K562 (cell line): ENCODE measurements at regions not wholly inside any gene's neighbourhood (a gene's known extent, or its start where the extent isn't known, plus 50 kb on each side); places are given as distances from the start of the nearest gene placed in this dataset.
A peak's percentile ranks its signal among the peaks of the same experiment; 100 is the strongest.

Source experiments
- ARID1B ChIP-seq: fragments of 450-650 bp; IDR thresholded peaks from 2 replicates; pipeline ENCODE4 v1.6.1; 2016; ENCODE audit warnings: antibody characterized with exemption, mild to moderate bottlenecking, inconsistent platforms
- CAMTA2 ChIP-seq: fragments of 250-450 bp; sonication (Bioruptor Pico); conservative IDR thresholded peaks from 2 replicates; pipeline ENCODE4 v1.5.1; 2022
- CBFA2T2 ChIP-seq: fragments of 450-650 bp; conservative IDR thresholded peaks from 2 replicates; pipeline ENCODE4 v1.6.1; 2017; ENCODE audit warnings: mild to moderate bottlenecking
- CBFA2T3 ChIP-seq: fragments of 450-650 bp; IDR thresholded peaks from 2 replicates; pipeline ENCODE4 v1.6.1; 2017
- CC2D1A ChIP-seq: fragments of 450-650 bp; IDR thresholded peaks from 2 replicates; pipeline ENCODE4 v1.6.1; 2017; ENCODE audit warnings: mild to moderate bottlenecking
- CEBPZ ChIP-seq: fragments of 150-350 bp; IDR thresholded peaks from 2 replicates; pipeline ENCODE4 v1.6.1; 2014; ENCODE audit warnings: low read depth, mild to moderate bottlenecking, low read length, borderline replicate concordance
- GTF2F1 ChIP-seq: IDR thresholded peaks from 2 replicates; pipeline ENCODE4 v1.6.1; 2011; ENCODE audit warnings: low read depth, low read length, improper control_type of control experiment
- HDAC1 ChIP-seq, 2 experiments: fragments of 450-650 bp; IDR thresholded peaks; 2 replicates each; pipeline ENCODE4 v1.6.1; 2016 to 2017; ENCODE audit warnings: inconsistent platforms in 1 of 2, mild to moderate bottlenecking in 1 of 2, moderate library complexity in 1 of 2
- HDAC6 ChIP-seq: IDR thresholded peaks from 2 replicates; pipeline ENCODE4 v1.6.1; 2012; ENCODE audit warnings: low read depth, mild to moderate bottlenecking, control low read depth, inconsistent platforms, low read length, moderate library complexity
- HES1 ChIP-seq: fragments of 450-650 bp; IDR thresholded peaks from 2 replicates; pipeline ENCODE4 v1.6.1; 2016; ENCODE audit warnings: low read depth, mild to moderate bottlenecking, moderate library complexity
- KDM1A ChIP-seq, 2 experiments: fragments of 450-650 bp; IDR thresholded peaks; 2 replicates each; pipeline ENCODE4 v1.6.1; 2016; ENCODE audit warnings: mild to moderate bottlenecking in 2 of 2
- MAZ ChIP-seq, 2 experiments: fragments of 450-650 bp in 1 of 2; sonication (generic) in 1 of 2; formaldehyde crosslinking; IDR thresholded peaks in 1 of 2; conservative IDR thresholded peaks in 1 of 2; 2 replicates each; pipeline versions ENCODE4 v1.4.0 to v1.5.0; 2020; ENCODE audit warnings: mild to moderate bottlenecking in 1 of 2, missing genetic modification reagents in 1 of 2
- MECOM ChIP-seq: fragments of 250-450 bp; sonication (Bioruptor Pico); IDR thresholded peaks from 2 replicates; pipeline ENCODE4 v1.8.0; 2022; ENCODE audit warnings: inconsistent platforms
- MYC ChIP-seq, 2 experiments: fragments of 250-450 bp in 1 of 2; sonication (Bioruptor Pico) in 1 of 2; IDR thresholded peaks; 2 replicates each; pipeline versions ENCODE4 v1.5.1 to v1.6.1; 2012 to 2021; ENCODE audit warnings: low read depth in 2 of 2, borderline replicate concordance in 1 of 2, improper control_type of control experiment in 1 of 2, low read length in 1 of 2, mild to moderate bottlenecking in 1 of 2, moderate library complexity in 1 of 2
- NFATC3 ChIP-seq: fragments of 450-650 bp; IDR thresholded peaks from 2 replicates; pipeline ENCODE4 v1.6.1; 2017; ENCODE audit warnings: mild to moderate bottlenecking
- RCOR1 ChIP-seq, 2 experiments: IDR thresholded peaks; 2 replicates each; pipeline ENCODE4 v1.6.1; 2012; ENCODE audit warnings: low read depth in 2 of 2, low read length in 2 of 2, borderline replicate concordance in 1 of 2, improper control_type of control experiment in 1 of 2
- SMAD4 ChIP-seq: fragments of 250-450 bp; sonication (Bioruptor Pico); conservative IDR thresholded peaks from 2 replicates; pipeline ENCODE4 v1.8.0; 2021; ENCODE audit warnings: inconsistent platforms, mild to moderate bottlenecking, moderate library complexity
- SOX6 ChIP-seq: fragments of 450-650 bp; IDR thresholded peaks from 2 replicates; pipeline ENCODE4 v1.6.1; 2014; ENCODE audit warnings: mild to moderate bottlenecking
- STAT5A ChIP-seq: IDR thresholded peaks from 2 replicates; pipeline ENCODE4 v1.6.1; 2012; ENCODE audit warnings: low read length, inconsistent platforms, borderline replicate concordance
- TEAD4 ChIP-seq, 2 experiments: sonication (generic) in 1 of 2; formaldehyde crosslinking in 1 of 2; IDR thresholded peaks; 2 replicates each; pipeline versions ENCODE4 v1.6.1 to v1.8.0; 2012 to 2022; ENCODE audit warnings: borderline replicate concordance in 1 of 2, inconsistent platforms in 1 of 2, low read length in 1 of 2, mild to moderate bottlenecking in 1 of 2, missing genetic modification reagents in 1 of 2
- TSHZ1 ChIP-seq: fragments of 250-450 bp; sonication (Bioruptor Pico); IDR thresholded peaks from 2 replicates; pipeline ENCODE4 v1.4.0; 2020; ENCODE audit warnings: mild to moderate bottlenecking, moderate library complexity

- TF ChIP-seq CEBPZ: no peak
- peak; percentile 78 for TF ChIP-seq CBFA2T3
- no peak for TF ChIP-seq TSHZ1 (CRISPR knock-in tag)
- peak in 1 of 2 experiments; percentile 25; a peak in 1 of 4 replicates for TF ChIP-seq HDAC1 (IDR thresholded peaks at IDR 0.05)
- peak; percentile 64; the same call in 1 of the 2 replicates for TF ChIP-seq HES1
- TF ChIP-seq MECOM: peak; percentile 44; the same call in 1 of the 2 replicates
- peak; percentile 71 for TF ChIP-seq CBFA2T2
- peak in 1 of 2 experiments; percentile 72; a peak in 2 of 4 replicates for TF ChIP-seq RCOR1 (IDR thresholded peaks at IDR 0.05; ENCODE audit: borderline replicate concordance in 1 of 2, low read depth in 2 of 2, low read length in 2 of 2)
- TF ChIP-seq STAT5A: peak; percentile 17; the same call in 1 of the 2 replicates
- peak; percentile 45 to 53 for TF ChIP-seq KDM1A (IDR thresholded peaks at IDR 0.05)
- TF ChIP-seq SOX6: peak; percentile 53; the same call in 1 of the 2 replicates
- TF ChIP-seq SMAD4 (CRISPR knock-in tag): peak; percentile 41; the same call in 1 of the 2 replicates
- no peak for TF ChIP-seq MAZ (CRISPR knock-in tag; conservative IDR thresholded peaks at IDR 0.05 in 1 of 2, IDR thresholded peaks at IDR 0.05 in 1 of 2)
- no peak for TF ChIP-seq MYC (IDR thresholded peaks at IDR 0.05; ENCODE audit: low read depth, low read length)
- TF ChIP-seq MYC (CRISPR knock-in tag; IDR thresholded peaks at IDR 0.05; ENCODE audit: borderline replicate concordance, low read depth): no peak
- peak; percentile 61; the same call in 1 of the 2 replicates for TF ChIP-seq NFATC3
- TF ChIP-seq CC2D1A: 0 out of 2 replicates have a peak, but pooled peaks have one; percentile 28
- TF ChIP-seq GTF2F1: no peak
- no peak for TF ChIP-seq HDAC6
- TF ChIP-seq TEAD4 (IDR thresholded peaks at IDR 0.05; ENCODE audit: low read length): peak; percentile 91
- no peak for TF ChIP-seq TEAD4 (CRISPR knock-in tag; IDR thresholded peaks at IDR 0.05; ENCODE audit: borderline replicate concordance)
- TF ChIP-seq CAMTA2 (CRISPR knock-in tag): no peak
- peak; percentile 73 for TF ChIP-seq ARID1B
Measured at GRCh38 chr12:28883406-28883997, 265.6 kb upstream of the FAR2 start (continued).
